ENCODE measurements at regions not wholly inside any gene's neighbourhood (a gene's known extent, or its start where the extent isn't known, plus 50 kb on each side); places are given as distances from the start of the nearest gene placed in this dataset.

- no peak overlapping the region for H3K9ac ChIP-seq
- TF ChIP-seq CTCF (IDR thresholded peaks at IDR 0.05): no peak
- H3K4me2 ChIP-seq (ENCODE audit: low read length): no peak overlapping the region
- no peaks in the 10 kb centered on the region for H3K27me3 ChIP-seq (ENCODE audit: control insufficient read depth, insufficient read depth, low read length)
- no peak overlapping the region for H3K4me3 ChIP-seq (ENCODE audit: low read depth, low read length)
- H3K4me1 ChIP-seq: no peaks in the 10 kb centered on the region
- H3K9me3 ChIP-seq (ENCODE audit: control insufficient read depth, low read length): no peaks in the 10 kb centered on the region
- no peak overlapping the region for H3K27ac ChIP-seq
- no peaks in the 10 kb centered on the region for H3K79me2 ChIP-seq
- no peaks in the 10 kb centered on the region for H3K36me3 ChIP-seq (ENCODE audit: control insufficient read depth, insufficient read depth, low read length)
- H2AFZ ChIP-seq: no peak overlapping the region
These were observed 250.3 kb upstream of the PROX1 start for GRCh38 chr1:213737398-213738035.

- Histone ChIP-seq H3K79me2 (no peaks in the 10 kb centered on the region), H3K27me3 (ENCODE audit: control insufficient read depth, insufficient read depth, low read length) (no peaks in the 10 kb centered on the region), H3K9ac (no peak overlapping the region), H3K4me2 (ENCODE audit: low read length) (no peak overlapping the region), H3K36me3 (ENCODE audit: control insufficient read depth, insufficient read depth, low read length) (no peaks in the 10 kb centered on the region), H2AFZ (no peak overlapping the region), H3K9me3 (ENCODE audit: control insufficient read depth, low read length) (no peaks in the 10 kb centered on the region), H3K27ac (no peak overlapping the region), H3K4me1 (no peaks in the 10 kb centered on the region), H3K4me3 (ENCODE audit: low read depth, low read length) (no peak overlapping the region)
- no peak for TF ChIP-seq CTCF (IDR thresholded peaks at IDR 0.05)
These were observed 249.1 kb upstream of the PROX1 start for GRCh38 chr1:213738658-213739057.

GRCh38 chr1:213742992-213743391, 244.8 kb upstream of the PROX1 start:
- H2AFZ ChIP-seq: no peak overlapping the region
- H3K4me1 ChIP-seq: no peaks in the 10 kb centered on the region
- H3K4me3 ChIP-seq (ENCODE audit: low read depth, low read length): no peak overlapping the region
- H3K4me2 ChIP-seq (ENCODE audit: low read length): no peak overlapping the region
- no peak for TF ChIP-seq CTCF (IDR thresholded peaks at IDR 0.05)
- H3K27ac ChIP-seq: no peak overlapping the region
- H3K79me2 ChIP-seq: no peaks in the 10 kb centered on the region
- H3K36me3 ChIP-seq (ENCODE audit: control insufficient read depth, insufficient read depth, low read length): no peaks in the 10 kb centered on the region
- no peaks in the 10 kb centered on the region for H3K27me3 ChIP-seq (ENCODE audit: control insufficient read depth, insufficient read depth, low read length)
- no peaks in the 10 kb centered on the region for H3K9me3 ChIP-seq (ENCODE audit: control insufficient read depth, low read length)
- H3K9ac ChIP-seq: no peak overlapping the region

- H3K4me1 ChIP-seq: no peaks in the 10 kb centered on the region
- H3K36me3 ChIP-seq (ENCODE audit: control insufficient read depth, insufficient read depth, low read length): no peaks in the 10 kb centered on the region
- H3K79me2 ChIP-seq: no peaks in the 10 kb centered on the region
- no peak overlapping the region for H3K9ac ChIP-seq
- H2AFZ ChIP-seq: no peak overlapping the region
- H3K27ac ChIP-seq: no peak overlapping the region
- no peak overlapping the region for H3K4me2 ChIP-seq (ENCODE audit: low read length)
- H3K27me3 ChIP-seq (ENCODE audit: control insufficient read depth, insufficient read depth, low read length): no peaks in the 10 kb centered on the region
- H3K4me3 ChIP-seq (ENCODE audit: low read depth, low read length): no peak overlapping the region
- H3K9me3 ChIP-seq (ENCODE audit: control insufficient read depth, low read length): no peaks in the 10 kb centered on the region
- no peak for TF ChIP-seq CTCF (IDR thresholded peaks at IDR 0.05)
These were observed 243.0 kb upstream of the PROX1 start for GRCh38 chr1:213744780-213745179.

GRCh38 chr1:213745451-213745850, 242.3 kb upstream of the PROX1 start:
- H3K9ac ChIP-seq: no peak overlapping the region
- no peak overlapping the region for H2AFZ ChIP-seq
- no peaks in the 10 kb centered on the region for H3K4me1 ChIP-seq
- no peaks in the 10 kb centered on the region for H3K9me3 ChIP-seq (ENCODE audit: control insufficient read depth, low read length)
- no peaks in the 10 kb centered on the region for H3K27me3 ChIP-seq (ENCODE audit: control insufficient read depth, insufficient read depth, low read length)
- H3K36me3 ChIP-seq (ENCODE audit: control insufficient read depth, insufficient read depth, low read length): no peaks in the 10 kb centered on the region
- no peaks in the 10 kb centered on the region for H3K79me2 ChIP-seq
- no peak overlapping the region for H3K4me2 ChIP-seq (ENCODE audit: low read length)
- H3K4me3 ChIP-seq (ENCODE audit: low read depth, low read length): no peak overlapping the region
- H3K27ac ChIP-seq: no peak overlapping the region
- TF ChIP-seq CTCF (IDR thresholded peaks at IDR 0.05): no peak
